ENCODE measurements at regions not wholly inside any gene's neighbourhood (a gene's known extent, or its start where the extent isn't known, plus 50 kb on each side); places are given as distances from the start of the nearest gene placed in this dataset.

DNA sequence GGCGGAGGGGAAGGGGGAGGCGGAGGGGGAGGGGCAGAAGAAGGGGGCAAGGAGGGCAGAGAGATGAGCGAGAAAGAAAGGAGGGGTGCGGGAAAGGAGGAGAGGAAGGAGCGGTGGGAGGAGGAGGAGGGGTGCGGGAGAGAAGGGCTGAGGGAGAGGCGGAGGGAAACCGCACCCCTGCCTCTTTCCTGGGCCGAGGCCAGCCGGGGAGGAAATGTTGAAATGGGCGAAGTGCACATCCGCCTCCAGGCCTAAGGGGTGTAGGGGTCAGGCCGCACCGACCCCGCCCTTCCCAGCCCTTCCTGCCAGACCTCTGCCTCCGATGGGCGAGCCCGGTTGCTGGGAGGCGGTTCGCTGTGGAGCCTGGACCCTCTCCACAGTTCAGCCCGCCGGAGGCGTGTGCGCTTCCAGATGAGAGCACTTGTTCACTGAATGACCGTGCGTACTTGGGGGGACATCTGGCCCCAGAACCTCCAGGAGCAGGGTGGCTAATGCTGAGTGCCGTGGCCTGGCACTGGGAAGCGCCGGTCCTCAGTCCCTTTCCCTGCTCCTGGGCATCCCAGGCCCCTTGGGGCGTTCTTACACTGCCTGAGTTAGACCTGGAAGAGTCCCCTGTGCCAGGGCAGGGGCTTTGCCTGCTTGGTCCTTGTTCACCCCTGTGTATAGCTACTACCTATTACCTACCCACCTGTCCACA is 110.3 kb upstream of the KLF13 start:
- H3K4me3 ChIP-seq (ENCODE audit: low read length) = no peak overlapping the region
- TF ChIP-seq CTCF (IDR thresholded peaks at IDR 0.05; ENCODE audit: insufficient read depth, low read depth, low read length, missing control alignments) = no peak
- DNase-seq (ENCODE audit: low read depth) = peak; percentile 49

GRCh38 chr15:31217067-31217466 is 109.6 kb upstream of the KLF13 start:
- H3K4me3 ChIP-seq (ENCODE audit: low read length) = no peak overlapping the region
- TF ChIP-seq CTCF (IDR thresholded peaks at IDR 0.05; ENCODE audit: insufficient read depth, low read depth, low read length, missing control alignments) = no peak
- DNase-seq (ENCODE audit: low read depth) = no peak

GRCh38 chr15:31217566-31218270 is 108.9 kb upstream of the KLF13 start:
- DNase-seq (ENCODE audit: low read depth) = no peak
- no peak overlapping the region for H3K4me3 ChIP-seq (ENCODE audit: low read length)
- TF ChIP-seq CTCF (IDR thresholded peaks at IDR 0.05; ENCODE audit: insufficient read depth, low read depth, low read length, missing control alignments) = no peak

DNA sequence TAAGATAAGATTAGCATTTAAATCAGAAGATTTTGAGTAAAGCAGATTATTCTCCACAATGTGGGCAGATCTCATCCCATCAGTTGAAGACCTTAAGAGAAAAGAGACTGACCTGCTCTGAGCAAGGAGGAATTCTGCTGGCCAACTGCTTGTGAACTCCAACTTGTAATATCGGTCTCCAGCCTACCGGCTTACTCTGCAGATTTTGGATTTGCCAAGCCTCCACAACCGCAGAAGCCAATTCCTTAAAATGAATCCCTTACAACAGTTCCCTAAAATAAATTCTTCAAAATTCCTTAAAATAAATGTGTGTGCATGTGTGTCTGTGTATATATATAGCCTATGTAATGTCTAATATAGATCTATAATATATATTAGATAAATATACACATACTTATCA is 107.4 kb upstream of the KLF13 start:
- no peak for DNase-seq (ENCODE audit: low read depth)
- TF ChIP-seq CTCF (IDR thresholded peaks at IDR 0.05; ENCODE audit: insufficient read depth, low read depth, low read length, missing control alignments) = no peak
- H3K4me3 ChIP-seq (ENCODE audit: low read length) = no peak overlapping the region

- no peak overlapping the region for H3K4me3 ChIP-seq (ENCODE audit: low read length)
- TF ChIP-seq CTCF (IDR thresholded peaks at IDR 0.05; ENCODE audit: insufficient read depth, low read depth, low read length, missing control alignments) = no peak
- no peak for DNase-seq (ENCODE audit: low read depth)
Observed at GRCh38 chr15:31221936-31222515, 104.6 kb upstream of the KLF13 start.

GRCh38 chr15:31222773-31223341 is 103.8 kb upstream of the KLF13 start:
- no peak for TF ChIP-seq CTCF (IDR thresholded peaks at IDR 0.05; ENCODE audit: insufficient read depth, low read depth, low read length, missing control alignments)
- no peak for DNase-seq (ENCODE audit: low read depth)
- H3K4me3 ChIP-seq (ENCODE audit: low read length) = no peak overlapping the region

All from epithelial cell of esophagus (primary cell).